H1 (cell line): ENCODE measurements at regions not wholly inside any gene's neighbourhood (a gene's known extent, or its start where the extent isn't known, plus 50 kb on each side); places are given as distances from the start of the nearest gene placed in this dataset.

Experiments used
- CTCF ChIA-PET: fragments of 300-600 bp; sonication (Branson Sonifier 250); formaldehyde crosslinking; loops from one replicate; lab custom pipeline; 2021; ENCODE audit not compliant: partially characterized antibody; lab: Charles Lee
- POLR2A ChIA-PET: fragments of 300-600 bp; sonication (Branson Sonifier 250); formaldehyde crosslinking; loops from one replicate; lab custom pipeline; 2021; ENCODE audit warnings: inconsistent platforms; ENCODE audit not compliant: partially characterized antibody; lab: Charles Lee
- DNase-seq, 2 experiments: peaks; one replicate each; pipeline versions ENCODE4 v3.0.0 to v3.0.0-alpha.2; 2010 to 2022; ENCODE audit warnings: low spot score in 2 of 2, low read depth in 1 of 2, mixed read lengths in 1 of 2
- FAIRE-seq: peaks from 2 replicates; lab custom pipeline; 2011; peaks lifted over from hg19 to GRCh38; lab: Jason Lieb, UNC
- H2AFZ ChIP-seq: 2 replicates; pipeline ENCODE4 v1.8.1; 2012; ENCODE audit warnings: low read length, inconsistent platforms
- H2AK5ac ChIP-seq: 2 replicates; pipeline ENCODE4 v1.6.1; 2013; ENCODE audit warnings: low read depth, low read length
- H2BK120ac ChIP-seq: replicated peaks from 2 replicates; pipeline ENCODE3; 2013; ENCODE audit warnings: low read depth, low read length, inconsistent platforms
- H2BK12ac ChIP-seq: 2 replicates; pipeline ENCODE4 v1.6.1; 2013; ENCODE audit warnings: low read depth, low read length
- H2BK15ac ChIP-seq: 2 replicates; pipeline ENCODE4 v1.6.1; 2013; ENCODE audit warnings: low read length
- H2BK20ac ChIP-seq: 2 replicates; pipeline ENCODE4 v1.6.1; 2013; ENCODE audit warnings: low read length
- H2BK5ac ChIP-seq: 2 replicates; pipeline ENCODE4 v1.6.1; 2013; ENCODE audit warnings: low read depth, low read length
- H3K14ac ChIP-seq: 2 replicates; pipeline ENCODE4 v1.6.1; 2013; ENCODE audit warnings: inconsistent platforms; ENCODE audit not compliant: insufficient read length
- H3K18ac ChIP-seq: 2 replicates; pipeline ENCODE4 v1.6.1; 2013; ENCODE audit warnings: low read length; ENCODE audit errors: extremely low read depth
- H3K23ac ChIP-seq: 2 replicates; pipeline ENCODE4 v1.6.1; 2013; ENCODE audit warnings: inconsistent platforms; ENCODE audit not compliant: insufficient read length
- H3K23me2 ChIP-seq: 2 replicates; pipeline ENCODE4 v1.6.1; 2013; ENCODE audit warnings: low read depth, low read length
- H3K27ac ChIP-seq: 2 replicates; pipeline ENCODE4 v1.6.1; 2011; ENCODE audit warnings: low read depth, low read length, inconsistent platforms
- H3K27me3 ChIP-seq, 4 experiments: replicated peaks in 1 of 4; 1 replicate in 1 of 4; 2 replicates in 3 of 4; pipeline versions ENCODE4 v1.6.1 to v1.8.1; 2011 to 2013; ENCODE audit warnings: low read length in 3 of 4, mild to moderate bottlenecking in 3 of 4, inconsistent platforms in 2 of 4, mixed read lengths in 2 of 4, moderate library complexity in 1 of 4; ENCODE audit not compliant: control insufficient read depth in 3 of 4, insufficient read depth in 3 of 4; ENCODE audit errors: extremely low read depth in 1 of 4
- H3K36me3 ChIP-seq, 4 experiments: 2 replicates each; pipeline versions ENCODE4 v1.6.1 to v1.8.1; 2011 to 2013; ENCODE audit warnings: mild to moderate bottlenecking in 4 of 4, low read length in 3 of 4, moderate library complexity in 2 of 4, control low read depth in 1 of 4, inconsistent platforms in 1 of 4; ENCODE audit not compliant: insufficient read depth in 4 of 4, control insufficient read depth in 2 of 4
- H3K4ac ChIP-seq: replicated peaks from 2 replicates; pipeline ENCODE3; 2013; ENCODE audit warnings: low read length, low read depth, mixed read lengths, inconsistent platforms; ENCODE audit not compliant: insufficient read length
- H3K4me1 ChIP-seq, 4 experiments: replicated peaks in 1 of 4; 1 replicate in 1 of 4; 2 replicates in 3 of 4; pipeline versions ENCODE4 v1.6.1 to v1.8.1; 2011 to 2013; ENCODE audit warnings: low read length in 3 of 4, inconsistent platforms in 2 of 4, mixed read lengths in 1 of 4; ENCODE audit not compliant: insufficient read depth in 4 of 4, control insufficient read depth in 3 of 4
- H3K4me2 ChIP-seq, 2 experiments: 2 replicates each; pipeline versions ENCODE4 v1.6.1 to v1.8.1; 2011 to 2013; ENCODE audit warnings: low read depth in 2 of 2, low read length in 2 of 2, control low read depth in 1 of 2, inconsistent platforms in 1 of 2, mild to moderate bottlenecking in 1 of 2; ENCODE audit not compliant: insufficient read depth in 1 of 2
- H3K4me3 ChIP-seq, 4 experiments: fragments of 200-600, 300-600 bp in 1 of 4; sonication (generic), shearing (Covaris generic), sonication (Bioruptor Twin) in 1 of 4; 2 replicates each; pipeline versions ENCODE4 v1.5.1 to v1.8.1; 2011 to 2016; ENCODE audit warnings: low read length in 4 of 4, low read depth in 3 of 4, control low read depth in 2 of 4, inconsistent platforms in 2 of 4, mild to moderate bottlenecking in 2 of 4, mixed read lengths in 1 of 4, moderate library complexity in 1 of 4; ENCODE audit not compliant: insufficient read depth in 2 of 4; ENCODE audit errors: extremely low read depth in 1 of 4
- H3K56ac ChIP-seq: replicated peaks from 2 replicates; pipeline ENCODE3; 2013; ENCODE audit warnings: low read depth, mild to moderate bottlenecking, mixed read lengths, low read length, inconsistent platforms; ENCODE audit not compliant: insufficient read length
- H3K79me1 ChIP-seq: 2 replicates; pipeline ENCODE4 v1.6.1; 2013; ENCODE audit warnings: low read depth, low read length, control low read depth
- H3K79me2 ChIP-seq, 2 experiments: 2 replicates each; pipeline versions ENCODE4 v1.6.1 to v1.8.1; 2012 to 2013; ENCODE audit warnings: low read length in 2 of 2, mild to moderate bottlenecking in 2 of 2, inconsistent platforms in 1 of 2; ENCODE audit not compliant: insufficient read depth in 2 of 2, control insufficient read depth in 1 of 2
- H3K9ac ChIP-seq, 4 experiments: replicated peaks in 1 of 4; 1 replicate in 1 of 4; 2 replicates in 3 of 4; pipeline versions ENCODE4 v1.6.1 to v1.8.1; 2011 to 2013; ENCODE audit warnings: low read depth in 3 of 4, low read length in 3 of 4, control low read depth in 2 of 4, mild to moderate bottlenecking in 2 of 4, moderate library complexity in 2 of 4, inconsistent platforms in 1 of 4; ENCODE audit errors: extremely low read depth in 1 of 4
- H3K9me3 ChIP-seq, 2 experiments: 2 replicates each; pipeline versions ENCODE4 v1.6.1 to v1.8.1; 2012 to 2013; ENCODE audit warnings: mild to moderate bottlenecking in 2 of 2, moderate library complexity in 2 of 2, control low read depth in 1 of 2, inconsistent platforms in 1 of 2, low read depth in 1 of 2, low read length in 1 of 2, mixed read lengths in 1 of 2; ENCODE audit not compliant: insufficient read depth in 2 of 2
- H4K20me1 ChIP-seq, 2 experiments: replicated peaks in 1 of 2; 2 replicates each; pipeline versions ENCODE3 to v1.8.1; 2011 to 2013; ENCODE audit warnings: inconsistent platforms in 2 of 2, low read length in 2 of 2, mild to moderate bottlenecking in 1 of 2; ENCODE audit not compliant: insufficient read depth in 2 of 2, control insufficient read depth in 1 of 2
- H4K5ac ChIP-seq: 2 replicates; pipeline ENCODE4 v1.6.1; 2013; ENCODE audit warnings: low read length, low read depth, mixed read lengths, inconsistent platforms; ENCODE audit not compliant: insufficient read length
- H4K8ac ChIP-seq: 2 replicates; pipeline ENCODE4 v1.8.0; 2013; ENCODE audit warnings: mild to moderate bottlenecking, moderate library complexity, low read length, inconsistent platforms; ENCODE audit not compliant: insufficient read depth; ENCODE audit errors: extremely low read depth
- H4K91ac ChIP-seq: replicated peaks from 2 replicates; pipeline ENCODE3; 2013; ENCODE audit warnings: low read length, mixed read lengths, inconsistent platforms; ENCODE audit not compliant: insufficient read length
- EGR1 ChIP-seq: IDR thresholded peaks from 2 replicates; pipeline ENCODE4 v1.6.1; 2011; ENCODE audit warnings: low read depth, low read length, borderline replicate concordance
- JUN ChIP-seq: IDR thresholded peaks from 2 replicates; pipeline ENCODE4 v1.6.1; 2011; ENCODE audit warnings: low read depth, mild to moderate bottlenecking, improper control_type of control experiment, low read length
- KDM4A ChIP-seq: IDR thresholded peaks from one replicate; pipeline ENCODE4 v1.7.1; 2012; ENCODE audit warnings: low read depth, mild to moderate bottlenecking, moderate library complexity, low read length, inconsistent platforms; ENCODE audit not compliant: severe bottlenecking
- KDM5A ChIP-seq: fragments of 200-600 bp; IDR thresholded peaks from 2 replicates; pipeline ENCODE4 v1.7.1; 2012; ENCODE audit warnings: mild to moderate bottlenecking, low read length, inconsistent platforms, mixed read lengths
- MAX ChIP-seq: IDR thresholded peaks from 2 replicates; pipeline ENCODE4 v1.6.1; 2012; ENCODE audit warnings: inconsistent platforms
- POLR2AphosphoS5 ChIP-seq: IDR thresholded peaks from 2 replicates; pipeline ENCODE4 v1.6.1; 2011; ENCODE audit warnings: low read depth, low read length
- POU5F1 ChIP-seq: IDR thresholded peaks from 2 replicates; pipeline ENCODE4 v1.6.1; 2011; ENCODE audit warnings: low read depth, mild to moderate bottlenecking, low read length, moderate library complexity
- RFX5 ChIP-seq: IDR thresholded peaks from 2 replicates; pipeline ENCODE4 v1.6.1; 2011; ENCODE audit warnings: low read depth, low read length, improper control_type of control experiment, borderline replicate concordance
- RNF2 ChIP-seq: fragments of 200-900, 300-1000 bp; sonication (generic); IDR thresholded peaks from 2 replicates; pipeline ENCODE4 v1.7.1; 2016; ENCODE audit warnings: borderline replicate concordance, low read depth, mild to moderate bottlenecking, antibody characterized with exemption, low read length; ENCODE audit not compliant: poor library complexity, severe bottlenecking; ENCODE audit errors: missing control alignments
- SIRT6 ChIP-seq: IDR thresholded peaks from one replicate; pipeline ENCODE4 v1.7.1; 2012; ENCODE audit warnings: low read length, inconsistent platforms
- SIX5 ChIP-seq: IDR thresholded peaks from 2 replicates; pipeline ENCODE4 v1.6.1; 2011; ENCODE audit warnings: mild to moderate bottlenecking, low read depth, low read length
- YY1 ChIP-seq: IDR thresholded peaks from 2 replicates; pipeline ENCODE4 v1.6.1; 2011; ENCODE audit warnings: low read depth, mild to moderate bottlenecking, low read length
- WGBS, 2 experiments: shearing (Covaris generic) in 1 of 2; methylation state at CpG; one replicate each; pipeline versions ENCODE4 v1.1.6 to v1.1.7; 2013 to 2015; ENCODE audit warnings: low lambda C conversion rate in 2 of 2, mixed read lengths in 2 of 2, inconsistent platforms in 1 of 2, low coverage in 1 of 2, missing lambda C conversion rate in 1 of 2; ENCODE audit not compliant: insufficient replicate concordance in 2 of 2, insufficient coverage in 1 of 2, insufficient read length in 1 of 2; ENCODE audit errors: extremely low coverage in 1 of 2, missing lambda C conversion rate in 1 of 2; 5-methylcytosine and 5-hydroxymethylcytosine counted together
- TF ChIP-seq, protein P1 (sequence below): IDR thresholded peaks from 2 replicates; pipeline ENCODE4 v1.6.1; 2011; ENCODE audit warnings: low read length, improper control_type of control experiment

DNA sequence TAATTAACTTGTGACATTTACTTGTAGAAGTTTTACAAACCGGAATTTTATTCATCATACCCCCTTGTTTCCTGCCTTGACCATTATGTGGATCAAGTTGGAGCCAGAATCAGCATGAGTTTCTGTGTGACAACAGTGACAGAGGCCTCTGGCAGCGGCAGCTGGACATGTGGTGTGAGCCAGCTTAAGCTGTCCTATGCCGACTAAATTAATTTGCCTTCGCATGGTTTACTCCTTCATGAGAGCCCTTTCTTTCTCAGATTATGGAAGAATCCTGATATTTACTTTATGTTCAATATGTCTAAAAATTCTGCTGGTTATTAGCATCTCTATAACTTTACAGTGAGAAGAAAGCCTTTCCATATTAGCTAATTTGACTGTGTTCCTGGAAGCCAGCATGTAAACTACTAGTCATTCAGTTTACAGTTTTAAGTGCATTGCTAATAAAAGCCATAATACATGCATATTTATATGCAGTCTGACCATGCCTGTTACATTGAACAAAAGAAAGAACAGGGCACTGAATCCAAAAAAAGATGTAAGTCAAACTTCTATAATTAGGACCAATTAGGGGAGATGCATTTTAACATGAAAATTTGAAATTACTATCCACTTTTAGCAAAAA is 495.8 kb upstream of the ACVR2A start:
- Histone ChIP-seq H3K4ac (no peak overlapping the region), H4K91ac (no peak overlapping the region), H2AK5ac (no peak overlapping the region), H3K9me3 (peaks cover 0 to 13% of the 10 kb centered on the region in 2 experiments; a peak in 3 of 4 replicates), H3K79me2 (no peaks in the 10 kb centered on the region), H2BK5ac (no peak overlapping the region), H3K27ac (no peak overlapping the region), H4K8ac (no peak overlapping the region), H3K79me1 (no peaks in the 10 kb centered on the region), H3K56ac (no peak overlapping the region), H2BK120ac (no peak overlapping the region), H3K9ac (no peak overlapping the region), H2BK15ac (no peak overlapping the region), H3K23me2 (no peaks in the 10 kb centered on the region), H3K18ac (no peak overlapping the region), H4K5ac (no peak overlapping the region), H3K36me3 (no peaks in the 10 kb centered on the region), H3K4me3 (no peak overlapping the region), H2AFZ (no peak overlapping the region), H2BK12ac (no peak overlapping the region), H3K14ac (no peak overlapping the region), H3K23ac (no peak overlapping the region), H3K4me1 (peaks cover 0 to 2% (median 0%) of the 10 kb centered on the region in 4 experiments; a peak in 2 of 7 replicates), H2BK20ac (no peak overlapping the region), H4K20me1 (no peaks in the 10 kb centered on the region), H3K4me2 (no peak overlapping the region), H3K27me3 (no peaks in the 10 kb centered on the region)
- DNase-seq (no peak), FAIRE-seq (no peak)
- CTCF ChIA-PET = interaction anchor here (3.2 kb wide), 1 partner anchor 17 kb away, joined by 11 read pairs; no protein-coding TSS in a partner anchor
- 97% methylated on average over 4 of the region's 4 CpGs; no CpG with 5 or more reads in 1 of the 2 experiments for WGBS, 2 experiments
- POLR2A ChIA-PET = interaction anchor here (0.7 kb wide), 1 partner anchor 12 kb away, joined by 3 read pairs; no protein-coding TSS in a partner anchor
- TF ChIP-seq EGR1 = no peak
- TF ChIP-seq SIX5 = no peak
- TF ChIP-seq KDM4A = no peak
- no peak for TF ChIP-seq YY1
- no peak for TF ChIP-seq KDM5A
- no peak for TF ChIP-seq RFX5
- TF ChIP-seq POU5F1 = no peak
- no peak for TF ChIP-seq SIRT6
- no peak for TF ChIP-seq POLR2AphosphoS5
- TF ChIP-seq JUN = no peak
- no peak for TF ChIP-seq RNF2
- TF ChIP-seq MAX = no peak
- TF ChIP-seq, protein P1, sequence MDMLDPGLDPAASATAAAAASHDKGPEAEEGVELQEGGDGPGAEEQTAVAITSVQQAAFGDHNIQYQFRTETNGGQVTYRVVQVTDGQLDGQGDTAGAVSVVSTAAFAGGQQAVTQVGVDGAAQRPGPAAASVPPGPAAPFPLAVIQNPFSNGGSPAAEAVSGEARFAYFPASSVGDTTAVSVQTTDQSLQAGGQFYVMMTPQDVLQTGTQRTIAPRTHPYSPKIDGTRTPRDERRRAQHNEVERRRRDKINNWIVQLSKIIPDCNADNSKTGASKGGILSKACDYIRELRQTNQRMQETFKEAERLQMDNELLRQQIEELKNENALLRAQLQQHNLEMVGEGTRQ = no peak
